ENCODE measurements at regions not wholly inside any gene's neighbourhood (a gene's known extent, or its start where the extent isn't known, plus 50 kb on each side); places are given as distances from the start of the nearest gene placed in this dataset.
"Not testable (repeated sequence)": the region's sequence is repeated elsewhere in the genome, so short reads cannot be mapped to it uniquely, and the experiment has no call there.

GRCh38 chr7:79740076-79740475 lies 286.6 kb upstream of the MAGI2 start:
- H3K9me3 ChIP-seq (ENCODE audit: insufficient read depth, low read depth, low read length): no peaks in the 10 kb centered on the region
- no peaks in the 10 kb centered on the region for H3F3A ChIP-seq (ENCODE audit: low read depth)
- no peak for TF ChIP-seq EZH2phosphoT487 (IDR thresholded peaks at IDR 0.05; ENCODE audit: borderline replicate concordance)
- TF ChIP-seq CTCF (conservative IDR thresholded peaks at IDR 0.05; ENCODE audit: low read length): no peak
- H3K4me3 ChIP-seq (ENCODE audit: low read length, poor library complexity, severe bottlenecking): no peak overlapping the region
- no peaks in the 10 kb centered on the region; the same call in 1 of the 2 replicates for H3K9me2 ChIP-seq (replicated peaks; ENCODE audit: low read depth, low read length)
- no peaks in the 10 kb centered on the region for H3K79me2 ChIP-seq (ENCODE audit: insufficient read depth, low read length)
- no peak overlapping the region for H3K9ac ChIP-seq (ENCODE audit: low read depth, low read length, poor library complexity, severe bottlenecking)
- no peaks in the 10 kb centered on the region for H4K20me1 ChIP-seq (ENCODE audit: insufficient read depth, low read length, poor library complexity, severe bottlenecking)
- H2AFZ ChIP-seq (ENCODE audit: low read length): no peak overlapping the region
- H3K4me2 ChIP-seq (ENCODE audit: low read depth, low read length, poor library complexity, severe bottlenecking): no peak overlapping the region
- H3K4me1 ChIP-seq (ENCODE audit: insufficient read depth, low read length, poor library complexity, severe bottlenecking): no peaks in the 10 kb centered on the region
- no peaks in the 10 kb centered on the region for H3K27me3 ChIP-seq (ENCODE audit: insufficient read depth, low read length, poor library complexity, severe bottlenecking)
- H3K36me3 ChIP-seq (ENCODE audit: insufficient read depth, low read length): no peaks in the 10 kb centered on the region

GRCh38 chr7:79739036-79739709 lies 285.7 kb upstream of the MAGI2 start:
- not testable (repeated sequence) for H3K4me2 ChIP-seq (ENCODE audit: low read depth, low read length, poor library complexity, severe bottlenecking); H3K27me3 ChIP-seq (ENCODE audit: insufficient read depth, low read length, poor library complexity, severe bottlenecking); H3K9me2 ChIP-seq (replicated peaks; ENCODE audit: low read depth, low read length); H3K79me2 ChIP-seq (ENCODE audit: insufficient read depth, low read length); H2AFZ ChIP-seq (ENCODE audit: low read length); H3K9ac ChIP-seq (ENCODE audit: low read depth, low read length, poor library complexity, severe bottlenecking); H3F3A ChIP-seq (ENCODE audit: low read depth); H3K36me3 ChIP-seq (ENCODE audit: insufficient read depth, low read length); H4K20me1 ChIP-seq (ENCODE audit: insufficient read depth, low read length, poor library complexity, severe bottlenecking); H3K9me3 ChIP-seq (ENCODE audit: insufficient read depth, low read depth, low read length); H3K4me3 ChIP-seq (ENCODE audit: low read length, poor library complexity, severe bottlenecking); H3K4me1 ChIP-seq (ENCODE audit: insufficient read depth, low read length, poor library complexity, severe bottlenecking)

GRCh38 chr7:79736418-79736817 lies 283.0 kb upstream of the MAGI2 start:
- Histone ChIP-seq H3K79me2 (ENCODE audit: insufficient read depth, low read length) (no peaks in the 10 kb centered on the region), H3K4me1 (ENCODE audit: insufficient read depth, low read length, poor library complexity, severe bottlenecking) (no peaks in the 10 kb centered on the region), H2AFZ (ENCODE audit: low read length) (no peak overlapping the region), H3K9me2 (replicated peaks; ENCODE audit: low read depth, low read length) (no peaks in the 10 kb centered on the region; the same call in 1 of the 2 replicates), H3K9ac (ENCODE audit: low read depth, low read length, poor library complexity, severe bottlenecking) (no peak overlapping the region), H3K4me2 (ENCODE audit: low read depth, low read length, poor library complexity, severe bottlenecking) (no peak overlapping the region), H3K4me3 (ENCODE audit: low read length, poor library complexity, severe bottlenecking) (no peak overlapping the region), H4K20me1 (ENCODE audit: insufficient read depth, low read length, poor library complexity, severe bottlenecking) (no peaks in the 10 kb centered on the region), H3F3A (ENCODE audit: low read depth) (no peaks in the 10 kb centered on the region), H3K27me3 (ENCODE audit: insufficient read depth, low read length, poor library complexity, severe bottlenecking) (no peaks in the 10 kb centered on the region), H3K9me3 (ENCODE audit: insufficient read depth, low read depth, low read length) (peaks cover 16% of the 10 kb centered on the region; the same call in 1 of the 2 replicates), H3K36me3 (ENCODE audit: insufficient read depth, low read length) (no peaks in the 10 kb centered on the region)
- TF ChIP-seq EZH2phosphoT487 (IDR thresholded peaks at IDR 0.05; ENCODE audit: borderline replicate concordance) (no peak), CTCF (conservative IDR thresholded peaks at IDR 0.05; ENCODE audit: low read length) (no peak)

GRCh38 chr7:79735012-79735411 lies 281.5 kb upstream of the MAGI2 start:
- H4K20me1 ChIP-seq (ENCODE audit: insufficient read depth, low read length, poor library complexity, severe bottlenecking): no peaks in the 10 kb centered on the region
- no peaks in the 10 kb centered on the region for H3F3A ChIP-seq (ENCODE audit: low read depth)
- H3K4me1 ChIP-seq (ENCODE audit: insufficient read depth, low read length, poor library complexity, severe bottlenecking): no peaks in the 10 kb centered on the region
- no peaks in the 10 kb centered on the region; the same call in 1 of the 2 replicates for H3K9me2 ChIP-seq (replicated peaks; ENCODE audit: low read depth, low read length)
- H2AFZ ChIP-seq (ENCODE audit: low read length): no peak overlapping the region
- H3K9ac ChIP-seq (ENCODE audit: low read depth, low read length, poor library complexity, severe bottlenecking): no peak overlapping the region
- no peak overlapping the region for H3K4me2 ChIP-seq (ENCODE audit: low read depth, low read length, poor library complexity, severe bottlenecking)
- peaks cover 16% of the 10 kb centered on the region; the same call in 1 of the 2 replicates for H3K9me3 ChIP-seq (ENCODE audit: insufficient read depth, low read depth, low read length)
- no peaks in the 10 kb centered on the region for H3K36me3 ChIP-seq (ENCODE audit: insufficient read depth, low read length)
- no peaks in the 10 kb centered on the region for H3K27me3 ChIP-seq (ENCODE audit: insufficient read depth, low read length, poor library complexity, severe bottlenecking)
- H3K79me2 ChIP-seq (ENCODE audit: insufficient read depth, low read length): no peaks in the 10 kb centered on the region
- TF ChIP-seq CTCF (conservative IDR thresholded peaks at IDR 0.05; ENCODE audit: low read length) (no peak), EZH2phosphoT487 (IDR thresholded peaks at IDR 0.05; ENCODE audit: borderline replicate concordance) (no peak)
- no peak overlapping the region for H3K4me3 ChIP-seq (ENCODE audit: low read length, poor library complexity, severe bottlenecking)
